OCI-LY7 (cell line): ENCODE measurements at regions not wholly inside any gene's neighbourhood (a gene's known extent, or its start where the extent isn't known, plus 50 kb on each side); places are given as distances from the start of the nearest gene placed in this dataset.

ENCODE experiments used
- EZH2phosphoT487 ChIP-seq: fragments of 200-600 bp; sonication (generic); IDR thresholded peaks from 2 replicates; pipeline ENCODE4 v1.6.1; 2018; ENCODE audit warnings: low read depth, borderline replicate concordance, mild to moderate bottlenecking, mixed run types, antibody characterized with exemption, low read length, moderate library complexity, mixed read lengths
- TF ChIP-seq, protein P1 (sequence below): fragments of 200-600 bp; sonication (generic); conservative IDR thresholded peaks from 2 replicates; pipeline ENCODE4 v1.5.1; 2014; ENCODE audit warnings: mild to moderate bottlenecking, antibody characterized with exemption, low read length, moderate library complexity, mixed read lengths

DNA sequence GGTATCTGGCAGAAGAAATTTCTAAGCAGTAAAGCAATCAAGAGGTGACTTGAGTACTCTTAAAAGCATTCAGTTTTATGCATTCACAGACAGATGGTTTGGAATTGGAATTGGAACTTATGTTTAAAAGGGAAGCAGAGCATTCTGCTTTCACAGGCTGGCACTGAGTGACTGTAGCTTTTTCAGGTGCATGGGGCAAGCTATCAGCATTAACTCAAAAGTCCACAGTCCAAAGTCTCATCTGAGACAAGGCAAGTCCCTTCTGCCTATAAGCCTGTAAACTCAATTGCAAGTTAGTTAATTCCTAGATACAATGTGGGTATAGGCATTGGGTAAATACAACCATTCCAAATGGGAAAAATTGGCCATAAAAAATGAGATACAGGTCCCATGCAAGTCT is 1620.3 kb downstream of the MRPL39 start:
- TF ChIP-seq, protein P1, sequence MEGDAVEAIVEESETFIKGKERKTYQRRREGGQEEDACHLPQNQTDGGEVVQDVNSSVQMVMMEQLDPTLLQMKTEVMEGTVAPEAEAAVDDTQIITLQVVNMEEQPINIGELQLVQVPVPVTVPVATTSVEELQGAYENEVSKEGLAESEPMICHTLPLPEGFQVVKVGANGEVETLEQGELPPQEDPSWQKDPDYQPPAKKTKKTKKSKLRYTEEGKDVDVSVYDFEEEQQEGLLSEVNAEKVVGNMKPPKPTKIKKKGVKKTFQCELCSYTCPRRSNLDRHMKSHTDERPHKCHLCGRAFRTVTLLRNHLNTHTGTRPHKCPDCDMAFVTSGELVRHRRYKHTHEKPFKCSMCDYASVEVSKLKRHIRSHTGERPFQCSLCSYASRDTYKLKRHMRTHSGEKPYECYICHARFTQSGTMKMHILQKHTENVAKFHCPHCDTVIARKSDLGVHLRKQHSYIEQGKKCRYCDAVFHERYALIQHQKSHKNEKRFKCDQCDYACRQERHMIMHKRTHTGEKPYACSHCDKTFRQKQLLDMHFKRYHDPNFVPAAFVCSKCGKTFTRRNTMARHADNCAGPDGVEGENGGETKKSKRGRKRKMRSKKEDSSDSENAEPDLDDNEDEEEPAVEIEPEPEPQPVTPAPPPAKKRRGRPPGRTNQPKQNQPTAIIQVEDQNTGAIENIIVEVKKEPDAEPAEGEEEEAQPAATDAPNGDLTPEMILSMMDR, result no peak
- no peak for TF ChIP-seq EZH2phosphoT487
